HEK293T (cell line): ENCODE measurements at regions not wholly inside any gene's neighbourhood (a gene's known extent, or its start where the extent isn't known, plus 50 kb on each side); places are given as distances from the start of the nearest gene placed in this dataset.

ENCODE experiments used
- ARNT ChIP-seq: fragments of 450-650 bp; IDR thresholded peaks from 2 replicates; pipeline ENCODE4 v1.6.1; 2017; ENCODE audit warnings: mild to moderate bottlenecking
- BHLHE40 ChIP-seq: fragments of 450-650 bp; IDR thresholded peaks from 2 replicates; pipeline ENCODE4 v1.6.1; 2016; ENCODE audit warnings: mild to moderate bottlenecking, moderate library complexity, borderline replicate concordance
- CTBP1 ChIP-seq: fragments of 450-650 bp; IDR thresholded peaks from 2 replicates; pipeline ENCODE4 v1.6.1; 2016; ENCODE audit warnings: borderline replicate concordance
- ELF4 ChIP-seq: fragments of 450-650 bp; IDR thresholded peaks from 2 replicates; pipeline ENCODE4 v1.6.1; 2017; ENCODE audit warnings: antibody characterized with exemption
- FOXA1 ChIP-seq: fragments of 450-650 bp; IDR thresholded peaks from 2 replicates; pipeline ENCODE4 v1.6.1; 2016; ENCODE audit warnings: mild to moderate bottlenecking
- FOXK2 ChIP-seq: fragments of 450-650 bp; IDR thresholded peaks from 2 replicates; pipeline ENCODE4 v1.6.1; 2016; ENCODE audit warnings: mild to moderate bottlenecking
- FOXM1 ChIP-seq: fragments of 450-650 bp; IDR thresholded peaks from 2 replicates; pipeline ENCODE4 v1.6.1; 2017; ENCODE audit warnings: mild to moderate bottlenecking, borderline replicate concordance
- L3MBTL2 ChIP-seq: fragments of 450-650 bp; conservative IDR thresholded peaks from 2 replicates; pipeline ENCODE4 v1.6.1; 2016; ENCODE audit warnings: mild to moderate bottlenecking
- LEF1 ChIP-seq: fragments of 450-650 bp; IDR thresholded peaks from 2 replicates; pipeline ENCODE4 v1.6.1; 2017; ENCODE audit warnings: mild to moderate bottlenecking, borderline replicate concordance
- NFRKB ChIP-seq: fragments of 450-650 bp; IDR thresholded peaks from 2 replicates; pipeline ENCODE4 v1.6.1; 2016; ENCODE audit warnings: mild to moderate bottlenecking, moderate library complexity
- PKNOX1 ChIP-seq: fragments of 450-650 bp; IDR thresholded peaks from 2 replicates; pipeline ENCODE4 v1.6.1; 2016
- SP1 ChIP-seq: fragments of 450-650 bp; IDR thresholded peaks from 2 replicates; pipeline ENCODE4 v1.6.1; 2017
- SUZ12 ChIP-seq: fragments of 450-650 bp; IDR thresholded peaks from 2 replicates; pipeline ENCODE4 v1.6.1; 2016; ENCODE audit warnings: mild to moderate bottlenecking
- ZNF384 ChIP-seq: fragments of 450-650 bp; IDR thresholded peaks from 2 replicates; pipeline ENCODE4 v1.6.1; 2016

GRCh38 chr11:128251140-128251539, 336.2 kb downstream of the ETS1 start:
- TF ChIP-seq ZNF384 = no peak
- TF ChIP-seq FOXK2 = no peak
- no peak for TF ChIP-seq FOXM1
- no peak for TF ChIP-seq NFRKB
- TF ChIP-seq FOXA1 = no peak
- TF ChIP-seq ELF4 = no peak
- no peak for TF ChIP-seq CTBP1
- TF ChIP-seq BHLHE40 = no peak
- no peak for TF ChIP-seq SP1
- no peak for TF ChIP-seq LEF1
- TF ChIP-seq PKNOX1 = no peak
- no peak for TF ChIP-seq SUZ12
- no peak for TF ChIP-seq ARNT
- no peak for TF ChIP-seq L3MBTL2
